Smooth muscle cell (in vitro differentiated cells): ENCODE measurements at regions not wholly inside any gene's neighbourhood (a gene's known extent, or its start where the extent isn't known, plus 50 kb on each side); places are given as distances from the start of the nearest gene placed in this dataset.
A peak's percentile ranks its signal among the peaks of the same experiment; 100 is the strongest.

Source experiments
- DNase-seq: peaks from one replicate; lab custom pipeline; 2025; ENCODE audit not compliant: unreplicated experiment; lab: John Stamatoyannopoulos, UW
- H2AFZ ChIP-seq: fragments of 200-600 bp; sonication (generic); 2 replicates; pipeline ENCODE4 v1.6.0; 2016; ENCODE audit warnings: antibody characterized with exemption, low read depth, mild to moderate bottlenecking
- H3F3A ChIP-seq: fragments of 200-600 bp; sonication (generic); 2 replicates; pipeline ENCODE4 v1.6.0; 2017; ENCODE audit warnings: antibody characterized with exemption, low read depth
- H3K27ac ChIP-seq: fragments of 200-600 bp; sonication (generic); 2 replicates; pipeline ENCODE4 v1.5.1; 2016; ENCODE audit warnings: low read depth, mild to moderate bottlenecking
- H3K27me3 ChIP-seq: fragments of 200-600 bp; sonication (generic); 2 replicates; pipeline ENCODE4 v1.6.1; 2016; ENCODE audit warnings: low read depth, mild to moderate bottlenecking
- H3K36me3 ChIP-seq: fragments of 200-600 bp; sonication (generic); 2 replicates; pipeline ENCODE4 v1.5.1; 2016; ENCODE audit warnings: low read depth
- H3K4me1 ChIP-seq: fragments of 200-600 bp; sonication (generic); 2 replicates; pipeline ENCODE4 v1.5.1; 2016; ENCODE audit warnings: low read depth
- H3K4me2 ChIP-seq: fragments of 200-600 bp; sonication (generic); 2 replicates; pipeline ENCODE4 v1.6.0; 2016; ENCODE audit warnings: mild to moderate bottlenecking
- H3K4me3 ChIP-seq: fragments of 200-600 bp; sonication (generic); 2 replicates; pipeline ENCODE4 v1.5.1; 2016; ENCODE audit warnings: mild to moderate bottlenecking
- H3K79me2 ChIP-seq: fragments of 200-600 bp; sonication (generic); 2 replicates; pipeline ENCODE4 v1.6.0; 2016; ENCODE audit warnings: low read depth, mild to moderate bottlenecking
- H3K9ac ChIP-seq: fragments of 200-600 bp; sonication (generic); 2 replicates; pipeline ENCODE4 v1.6.0; 2016; ENCODE audit warnings: low read depth
- H3K9me3 ChIP-seq: fragments of 200-600 bp; sonication (generic); replicated peaks from 2 replicates; pipeline ENCODE4 v1.5.1; 2016; ENCODE audit warnings: low read depth
- H4K20me1 ChIP-seq: fragments of 200-600 bp; sonication (generic); 2 replicates; pipeline ENCODE4 v1.6.0; 2016; ENCODE audit warnings: low read depth
- WGBS: methylation state at CpG from one replicate; pipeline ENCODE4 v1.1.7; 2016; ENCODE audit warnings: low lambda C conversion rate; 5-methylcytosine and 5-hydroxymethylcytosine counted together
- TF ChIP-seq, protein P1 (sequence below): fragments of 200-600 bp; sonication (generic); IDR thresholded peaks from 2 replicates; pipeline ENCODE4 v1.5.1; 2017; ENCODE audit warnings: borderline replicate concordance, mild to moderate bottlenecking, antibody characterized with exemption; ENCODE audit not compliant: insufficient read depth, poor library complexity, severe bottlenecking

DNA sequence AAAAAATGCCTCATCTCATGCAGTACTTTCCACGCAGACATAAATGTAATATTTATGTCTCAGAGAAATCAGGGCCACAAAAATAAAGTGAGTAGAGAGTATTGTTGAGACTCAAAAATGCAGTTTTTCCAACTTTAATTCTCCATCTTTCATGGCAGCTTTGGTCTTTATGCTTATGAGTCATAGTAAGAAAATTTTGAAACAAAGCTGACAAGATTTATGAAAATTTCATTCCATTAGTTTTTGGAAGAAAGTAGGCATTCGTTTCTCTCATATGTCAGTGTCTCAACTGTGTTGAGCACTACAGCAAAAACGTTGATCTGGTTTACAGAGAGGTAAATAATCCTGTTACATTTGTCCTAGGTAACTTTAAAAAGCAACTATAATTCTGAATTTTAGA lies 656.8 kb downstream of the IQCM start:
- Histone ChIP-seq H2AFZ (no peak overlapping the region), H3K4me1 (peaks cover 6% of the 10 kb centered on the region), H3K4me3 (no peak overlapping the region), H4K20me1 (no peaks in the 10 kb centered on the region), H3K36me3 (no peaks in the 10 kb centered on the region), H3K79me2 (no peaks in the 10 kb centered on the region), H3K4me2 (no peak overlapping the region), H3K9me3 (no peaks in the 10 kb centered on the region), H3K27ac (no peak overlapping the region), H3K27me3 (no peaks in the 10 kb centered on the region), H3F3A (no peaks in the 10 kb centered on the region), H3K9ac (no peak overlapping the region)
- TF ChIP-seq, protein P1, sequence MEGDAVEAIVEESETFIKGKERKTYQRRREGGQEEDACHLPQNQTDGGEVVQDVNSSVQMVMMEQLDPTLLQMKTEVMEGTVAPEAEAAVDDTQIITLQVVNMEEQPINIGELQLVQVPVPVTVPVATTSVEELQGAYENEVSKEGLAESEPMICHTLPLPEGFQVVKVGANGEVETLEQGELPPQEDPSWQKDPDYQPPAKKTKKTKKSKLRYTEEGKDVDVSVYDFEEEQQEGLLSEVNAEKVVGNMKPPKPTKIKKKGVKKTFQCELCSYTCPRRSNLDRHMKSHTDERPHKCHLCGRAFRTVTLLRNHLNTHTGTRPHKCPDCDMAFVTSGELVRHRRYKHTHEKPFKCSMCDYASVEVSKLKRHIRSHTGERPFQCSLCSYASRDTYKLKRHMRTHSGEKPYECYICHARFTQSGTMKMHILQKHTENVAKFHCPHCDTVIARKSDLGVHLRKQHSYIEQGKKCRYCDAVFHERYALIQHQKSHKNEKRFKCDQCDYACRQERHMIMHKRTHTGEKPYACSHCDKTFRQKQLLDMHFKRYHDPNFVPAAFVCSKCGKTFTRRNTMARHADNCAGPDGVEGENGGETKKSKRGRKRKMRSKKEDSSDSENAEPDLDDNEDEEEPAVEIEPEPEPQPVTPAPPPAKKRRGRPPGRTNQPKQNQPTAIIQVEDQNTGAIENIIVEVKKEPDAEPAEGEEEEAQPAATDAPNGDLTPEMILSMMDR, result no peak
- no peak for DNase-seq
- WGBS, result 61% methylated on average over 3 of the region's 3 CpGs

DNA sequence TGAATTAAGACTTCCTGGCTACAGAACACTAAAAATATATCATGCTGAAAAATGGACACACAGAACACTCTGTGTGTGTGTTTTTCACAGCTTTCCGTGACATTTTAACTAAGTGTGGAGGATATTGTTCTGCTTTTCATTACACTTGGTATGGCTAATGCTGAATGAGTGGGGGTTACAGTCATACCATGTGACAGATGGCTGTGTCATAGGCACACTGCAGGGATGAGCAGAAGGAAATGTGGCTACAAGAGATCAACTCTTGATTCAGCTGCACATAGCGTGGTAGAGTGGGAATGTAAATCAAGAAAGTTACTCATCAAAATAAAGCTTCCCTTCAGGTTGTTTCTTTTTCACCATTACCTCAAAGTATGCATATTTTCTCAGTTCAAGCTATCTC lies 669.8 kb downstream of the IQCM start:
- Histone ChIP-seq H3K4me2 (peak overlapping the region; percentile 27), H3K27ac (no peak overlapping the region), H3K27me3 (no peaks in the 10 kb centered on the region), H3K4me1 (peaks cover 2% of the 10 kb centered on the region), H2AFZ (no peak overlapping the region), H3K36me3 (no peaks in the 10 kb centered on the region), H3K9me3 (no peaks in the 10 kb centered on the region), H3K79me2 (no peaks in the 10 kb centered on the region), H3K9ac (no peak overlapping the region), H4K20me1 (no peaks in the 10 kb centered on the region), H3K4me3 (no peak overlapping the region), H3F3A (peaks cover 3% of the 10 kb centered on the region)
- TF ChIP-seq, protein P1, result no peak
- no peak for DNase-seq
- WGBS, result 38% methylated on average over 2 of the region's 2 CpGs

DNA sequence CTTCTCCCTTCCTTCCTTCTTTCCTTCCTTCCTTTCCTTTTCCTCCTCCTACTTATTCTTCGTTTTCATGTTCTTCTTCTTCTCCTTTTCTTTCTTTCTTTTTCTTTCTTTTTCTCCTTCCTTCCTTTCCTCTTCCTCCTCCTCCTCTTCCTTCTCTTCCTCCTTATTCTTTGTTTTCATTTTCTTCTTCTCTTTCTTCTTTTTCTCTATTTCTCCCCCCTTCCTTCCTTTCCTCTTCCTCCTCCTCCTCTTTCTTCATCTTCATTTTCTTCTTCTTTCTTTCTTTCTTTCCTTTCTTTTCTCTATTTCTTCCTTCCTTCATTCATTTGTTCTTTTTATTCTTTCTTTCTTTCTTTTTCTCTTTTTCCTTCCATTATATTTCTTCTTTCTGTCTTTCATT lies 671.6 kb downstream of the IQCM start:
- Histone ChIP-seq H3K9me3 (no peaks in the 10 kb centered on the region), H4K20me1 (no peaks in the 10 kb centered on the region), H3K4me3 (no peak overlapping the region), H3K4me2 (no peak overlapping the region), H3F3A (peaks cover 3% of the 10 kb centered on the region), H3K36me3 (no peaks in the 10 kb centered on the region), H3K4me1 (peaks cover 5% of the 10 kb centered on the region), H2AFZ (no peak overlapping the region), H3K27me3 (no peaks in the 10 kb centered on the region), H3K9ac (no peak overlapping the region), H3K79me2 (no peaks in the 10 kb centered on the region), H3K27ac (no peak overlapping the region)
- TF ChIP-seq, protein P1, result no peak
- 63% methylated on average over 1 of the region's 1 CpG for WGBS
- DNase-seq, result no peak

DNA sequence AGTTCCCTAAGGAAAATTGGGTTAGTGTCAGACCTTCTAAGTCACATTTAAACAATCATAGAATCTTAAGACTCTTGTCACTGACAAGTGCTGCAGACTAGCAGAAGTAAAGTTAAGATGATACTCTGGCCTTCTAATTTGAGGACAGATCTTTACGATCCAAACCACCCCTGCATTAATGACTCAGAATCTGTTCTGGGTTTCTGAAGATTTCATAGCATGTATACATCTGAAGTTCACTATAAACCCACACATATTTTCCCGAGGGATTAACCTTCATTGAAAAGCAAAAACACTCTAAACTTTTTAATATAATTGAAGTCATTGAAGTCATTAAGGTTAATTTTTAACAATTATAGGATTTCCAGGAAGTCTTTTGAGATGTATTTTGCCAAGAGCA lies 674.3 kb downstream of the IQCM start:
- Histone ChIP-seq H3K27me3 (no peaks in the 10 kb centered on the region), H3K36me3 (no peaks in the 10 kb centered on the region), H3F3A (peaks cover 3% of the 10 kb centered on the region), H3K4me1 (peaks cover 5% of the 10 kb centered on the region), H3K4me2 (no peak overlapping the region), H3K4me3 (no peak overlapping the region), H3K79me2 (no peaks in the 10 kb centered on the region), H3K9ac (no peak overlapping the region), H3K27ac (peak overlapping the region; percentile 7), H2AFZ (no peak overlapping the region), H3K9me3 (no peaks in the 10 kb centered on the region), H4K20me1 (no peaks in the 10 kb centered on the region)
- TF ChIP-seq, protein P1, result no peak
- WGBS, result 40% methylated on average over 2 of the region's 2 CpGs
- no peak for DNase-seq
